ENCODE measurements at regions not wholly inside any gene's neighbourhood (a gene's known extent, or its start where the extent isn't known, plus 50 kb on each side); places are given as distances from the start of the nearest gene placed in this dataset.

DNA sequence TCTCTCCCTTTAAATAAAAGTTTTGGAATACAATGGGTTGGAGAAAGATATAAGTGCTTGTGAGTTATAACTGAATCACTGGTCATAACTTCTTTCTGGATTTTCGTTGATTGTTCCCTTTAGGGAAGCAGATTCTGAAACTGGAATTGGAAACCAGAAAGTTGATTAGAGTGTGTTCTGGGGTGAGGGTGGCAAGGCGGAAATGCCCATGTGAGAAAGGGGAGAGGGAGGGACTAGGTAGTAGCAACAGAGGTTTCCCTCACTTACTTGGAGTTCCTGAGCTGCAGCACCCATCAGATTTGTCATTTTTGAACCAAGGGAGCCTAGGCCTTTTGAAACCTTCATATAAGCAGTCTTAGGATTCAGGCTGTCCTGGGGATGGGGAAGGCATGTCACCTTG is 453.4 kb downstream of the KCNJ3 start:
- DNase-seq (ENCODE audit: low read depth): no peak

DNA sequence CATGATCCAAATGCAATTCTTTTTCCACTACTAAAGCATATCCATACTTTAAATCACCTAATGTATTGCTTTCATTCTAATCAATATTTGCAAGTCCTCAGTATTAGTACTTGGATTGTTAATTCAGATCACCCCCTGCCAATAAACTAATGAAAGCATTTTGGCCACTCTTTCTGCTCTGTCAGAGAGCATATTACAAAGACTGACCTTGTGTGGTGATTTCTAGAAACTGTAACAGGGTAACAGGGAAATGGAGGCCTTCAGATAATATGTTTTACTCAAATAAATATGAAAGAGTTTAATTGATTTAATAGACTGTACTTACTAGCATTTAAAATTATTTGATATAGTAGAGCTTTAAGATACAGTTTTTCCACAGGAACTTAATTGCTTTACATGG is 453.0 kb downstream of the KCNJ3 start:
- no peak for DNase-seq (ENCODE audit: low read depth)

DNA sequence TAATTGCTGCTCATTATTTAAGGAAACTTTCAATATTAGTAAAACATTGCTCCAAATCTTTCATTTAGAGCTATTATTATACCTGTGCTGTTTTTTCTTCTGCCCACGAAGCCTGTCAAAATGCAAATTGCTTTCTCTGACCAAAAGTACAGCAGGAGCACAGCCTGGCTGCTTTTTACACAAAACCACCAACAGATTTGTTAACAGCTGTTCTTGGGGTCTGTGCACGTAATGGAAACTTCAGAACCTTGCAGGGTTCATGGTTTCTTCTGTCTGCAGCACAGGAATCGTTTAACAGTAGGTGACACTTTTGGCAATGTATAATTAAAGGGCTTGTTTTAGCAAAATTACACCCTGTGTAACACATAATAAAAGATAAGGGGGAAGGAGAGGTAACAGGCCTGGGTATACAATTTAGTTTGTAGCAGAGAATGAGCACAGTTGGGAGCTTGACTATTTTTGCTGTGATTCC is 447.3 kb downstream of the KCNJ3 start:
- no peak for DNase-seq (ENCODE audit: low read depth)

DNA sequence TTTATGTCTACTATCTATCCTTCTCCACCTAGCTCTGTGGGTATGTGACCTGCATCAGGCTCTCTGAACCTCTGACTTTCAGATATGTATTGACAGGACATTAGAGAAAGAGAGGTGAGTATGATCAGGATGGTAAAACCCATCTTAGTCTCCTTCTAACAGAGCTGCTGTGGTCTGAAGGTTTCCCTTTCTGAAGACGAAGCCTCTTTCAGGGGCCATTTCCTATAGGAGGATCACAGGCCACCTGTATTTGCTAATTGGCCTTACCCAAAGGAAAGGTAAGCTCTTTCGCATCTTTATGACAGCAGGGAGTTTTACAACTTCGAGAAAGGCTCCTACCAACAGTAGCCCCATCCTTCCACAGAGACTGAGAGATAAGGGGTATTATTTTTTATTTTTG is 442.9 kb downstream of the KCNJ3 start:
- DNase-seq (ENCODE audit: low read depth): no peak

DNA sequence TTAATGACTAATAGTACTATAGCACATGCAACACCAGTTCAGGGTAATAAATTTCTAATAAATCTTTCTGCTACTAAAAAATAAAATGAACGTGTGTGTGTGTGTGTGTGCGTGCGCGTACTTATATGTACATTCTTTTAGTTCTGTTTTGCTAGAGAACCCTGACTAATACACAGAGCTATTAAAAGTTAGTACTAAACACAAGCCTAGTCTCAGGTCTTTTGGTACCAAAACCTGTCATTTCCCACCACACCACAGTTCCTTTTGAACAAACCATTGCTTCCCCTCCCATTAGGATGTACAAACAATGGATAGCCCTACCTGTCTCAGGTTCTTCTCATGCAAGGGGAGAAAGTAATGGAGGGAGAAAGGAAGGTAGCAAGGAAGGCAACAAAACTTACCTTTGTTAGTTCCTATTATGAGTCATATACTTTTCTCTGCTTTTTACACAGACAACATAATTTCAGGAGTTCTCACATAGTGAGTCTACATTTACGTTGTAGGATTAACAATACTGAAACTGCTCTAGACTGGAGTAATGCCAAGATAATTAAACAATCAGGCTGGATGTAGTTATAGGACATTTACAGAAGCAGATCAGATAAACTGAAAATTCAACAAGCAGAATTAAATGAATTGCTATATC is 427.2 kb downstream of the KCNJ3 start:
- no peak for DNase-seq (ENCODE audit: low read depth)

DNA sequence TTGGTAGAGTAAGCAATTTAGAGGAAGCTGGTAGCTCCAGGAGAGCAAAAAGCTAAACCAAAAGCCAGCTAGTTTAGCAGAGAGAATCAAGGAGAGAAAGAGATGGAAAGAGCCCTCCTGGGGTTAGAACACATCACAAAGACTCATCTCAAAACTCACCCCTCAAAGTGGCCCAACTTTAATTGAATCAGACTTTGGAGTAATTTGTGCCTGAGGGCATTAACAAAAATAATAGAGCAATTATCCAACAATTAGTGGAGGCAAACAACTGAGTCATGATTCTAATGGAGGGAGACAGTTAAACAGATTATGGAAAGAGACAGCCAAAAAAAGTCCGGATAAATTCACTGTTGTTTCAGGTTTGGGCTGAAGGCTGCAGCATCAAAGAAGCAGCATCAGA is 417.4 kb downstream of the KCNJ3 start:
- no peak for DNase-seq (ENCODE audit: low read depth)

DNA sequence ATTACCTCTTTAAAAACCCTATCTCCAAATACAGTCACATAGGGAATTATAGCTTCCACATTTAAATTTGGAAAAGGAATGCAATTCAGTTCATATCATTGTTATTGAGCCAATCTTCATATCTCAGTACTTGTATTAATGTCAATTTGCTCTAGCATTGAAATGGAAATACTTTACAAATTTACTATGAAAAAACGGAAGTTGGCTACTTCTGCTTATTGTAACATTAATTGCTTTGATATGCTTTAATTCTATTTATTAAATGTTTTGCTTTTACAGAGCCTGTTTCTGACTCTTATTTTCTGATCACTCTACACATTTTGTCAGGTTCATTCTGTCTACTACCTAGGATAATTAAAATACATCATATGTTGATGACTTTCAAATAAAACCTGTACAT is 412.6 kb downstream of the KCNJ3 start:
- no peak for DNase-seq (ENCODE audit: low read depth)

DNA sequence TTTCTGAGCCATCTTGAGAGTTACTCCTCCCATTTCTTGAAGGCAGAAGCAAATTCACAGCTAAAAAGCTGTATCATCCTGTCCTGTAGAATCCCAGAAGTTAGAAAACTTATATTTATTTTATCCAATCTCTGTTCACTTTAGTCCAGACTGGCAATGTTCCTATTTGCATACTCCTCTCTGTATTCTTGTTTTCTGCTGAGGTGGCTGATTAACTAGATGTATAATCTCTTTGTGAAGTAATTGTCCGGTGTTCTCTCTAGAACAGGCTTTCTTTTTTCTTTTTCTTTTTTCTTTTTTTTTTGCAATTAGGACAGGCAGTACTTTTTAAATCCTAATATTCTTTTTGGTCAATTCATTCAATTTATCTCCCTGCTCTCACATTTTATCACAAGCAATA is 411.0 kb downstream of the KCNJ3 start:
- DNase-seq (ENCODE audit: low read depth): no peak

DNA sequence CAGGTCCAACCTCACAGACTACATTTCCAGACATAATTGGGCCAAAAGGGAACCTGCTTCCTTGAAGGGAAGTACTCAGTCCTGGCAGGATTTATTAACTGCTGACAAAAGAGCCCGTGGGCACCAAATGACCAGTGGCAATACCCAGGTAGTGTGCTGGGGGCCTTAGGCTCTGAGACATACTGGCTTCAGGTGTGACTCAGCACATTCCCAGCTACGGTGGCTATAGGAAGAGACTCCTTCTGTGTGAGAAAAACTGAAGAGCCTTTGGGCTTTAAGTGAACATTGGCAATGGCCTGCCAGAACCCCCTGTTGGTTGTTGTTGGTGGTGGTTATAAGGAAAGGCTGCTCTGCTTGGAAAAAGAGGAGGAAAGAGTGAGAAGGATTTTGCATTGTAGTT is 401.8 kb downstream of the KCNJ3 start:
- DNase-seq (ENCODE audit: low read depth): no peak

DNA sequence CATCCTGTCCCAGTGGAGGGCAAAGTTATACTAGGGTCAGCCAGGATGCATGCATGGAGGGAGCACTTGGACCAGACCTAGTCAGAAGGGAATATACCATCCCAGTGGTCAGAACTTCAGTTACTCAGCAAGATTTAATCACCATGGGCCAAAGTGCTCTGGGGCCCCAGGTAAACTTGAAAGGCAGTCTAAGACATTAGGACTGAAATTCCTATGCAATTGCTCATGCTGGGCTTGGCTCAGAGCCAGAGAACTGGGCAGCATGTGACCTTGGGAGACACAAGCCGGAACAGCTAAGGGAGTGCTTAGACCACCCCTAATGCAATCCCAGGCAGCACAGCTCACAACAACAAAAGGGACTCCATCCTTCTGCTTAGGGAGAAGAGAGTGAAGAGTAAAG is 401.3 kb downstream of the KCNJ3 start:
- no peak for DNase-seq (ENCODE audit: low read depth)

DNA sequence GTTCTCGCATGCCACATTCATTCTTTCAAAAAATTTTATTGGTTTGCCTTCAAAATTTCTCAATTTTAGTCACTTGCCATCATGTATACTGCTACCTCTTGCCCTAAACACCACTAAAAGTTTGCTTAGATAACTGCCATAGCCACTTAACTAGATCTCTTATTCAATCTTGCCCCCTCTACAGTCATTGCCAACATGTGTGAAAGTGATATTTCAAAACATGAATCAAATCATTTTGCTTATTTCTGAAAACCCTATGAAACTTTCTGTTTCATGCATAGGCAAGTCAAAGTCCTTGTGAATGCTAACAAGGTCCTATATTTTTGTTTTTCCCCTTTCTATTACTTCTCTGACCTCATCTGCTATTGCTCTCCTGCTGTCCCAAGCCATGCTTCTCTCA is 397.1 kb downstream of the KCNJ3 start:
- no peak for DNase-seq (ENCODE audit: low read depth)

DNA sequence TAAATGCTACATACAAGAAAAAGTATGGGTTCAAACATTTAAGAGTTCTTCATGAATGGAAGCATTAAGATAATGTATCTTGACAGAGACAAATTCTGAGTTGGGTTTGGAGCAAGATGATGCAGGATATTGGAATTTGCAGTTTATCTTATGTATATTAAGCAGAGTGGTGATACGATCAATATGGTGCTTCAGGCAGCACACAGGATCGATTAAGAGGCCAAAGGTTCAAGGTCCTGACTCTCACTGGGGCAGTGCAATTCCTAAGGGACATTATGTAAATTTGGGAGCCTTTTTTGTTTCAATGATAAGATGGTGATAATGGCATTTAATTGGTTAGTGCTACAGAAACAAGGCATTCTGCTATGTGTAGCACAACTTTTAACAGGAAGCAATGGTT is 381.9 kb downstream of the KCNJ3 start:
- no peak for DNase-seq (ENCODE audit: low read depth)

DNA sequence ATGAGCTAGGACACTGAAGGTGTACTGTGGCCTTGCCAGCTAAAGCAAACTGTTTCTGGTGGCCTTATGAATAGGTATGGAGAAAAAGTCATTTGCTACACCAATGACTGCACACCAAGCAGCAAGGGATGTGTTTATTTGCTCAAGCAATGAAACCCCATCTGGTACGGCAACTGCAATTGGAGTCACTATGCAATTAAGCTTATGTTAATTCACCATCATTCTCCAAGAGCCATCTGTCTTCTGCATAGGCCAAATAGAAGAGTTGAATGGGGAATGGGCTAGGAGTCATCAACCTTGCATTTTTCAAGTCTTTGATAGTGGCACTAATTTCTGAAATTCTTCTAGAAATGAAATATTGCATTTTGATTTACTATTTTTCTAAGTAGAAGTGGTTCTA is 372.0 kb downstream of the KCNJ3 start:
- DNase-seq (ENCODE audit: low read depth): no peak

DNA sequence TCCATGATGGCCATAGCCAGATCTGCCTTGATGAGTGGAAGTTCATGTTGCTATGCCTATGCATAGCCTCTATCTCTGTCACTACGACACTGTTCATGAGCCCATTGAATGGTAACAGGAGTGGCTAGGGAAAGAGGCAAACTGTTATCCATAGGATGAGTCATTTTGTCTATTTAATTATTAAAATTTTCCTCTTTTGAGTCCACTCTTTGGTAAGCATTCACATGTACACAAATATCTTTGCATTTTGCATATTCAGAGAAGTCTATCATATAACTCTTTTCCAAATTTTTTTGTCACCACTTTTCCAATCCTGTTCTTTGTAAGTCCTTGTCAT is 364.4 kb downstream of the KCNJ3 start:
- no peak for DNase-seq (ENCODE audit: low read depth)

DNA sequence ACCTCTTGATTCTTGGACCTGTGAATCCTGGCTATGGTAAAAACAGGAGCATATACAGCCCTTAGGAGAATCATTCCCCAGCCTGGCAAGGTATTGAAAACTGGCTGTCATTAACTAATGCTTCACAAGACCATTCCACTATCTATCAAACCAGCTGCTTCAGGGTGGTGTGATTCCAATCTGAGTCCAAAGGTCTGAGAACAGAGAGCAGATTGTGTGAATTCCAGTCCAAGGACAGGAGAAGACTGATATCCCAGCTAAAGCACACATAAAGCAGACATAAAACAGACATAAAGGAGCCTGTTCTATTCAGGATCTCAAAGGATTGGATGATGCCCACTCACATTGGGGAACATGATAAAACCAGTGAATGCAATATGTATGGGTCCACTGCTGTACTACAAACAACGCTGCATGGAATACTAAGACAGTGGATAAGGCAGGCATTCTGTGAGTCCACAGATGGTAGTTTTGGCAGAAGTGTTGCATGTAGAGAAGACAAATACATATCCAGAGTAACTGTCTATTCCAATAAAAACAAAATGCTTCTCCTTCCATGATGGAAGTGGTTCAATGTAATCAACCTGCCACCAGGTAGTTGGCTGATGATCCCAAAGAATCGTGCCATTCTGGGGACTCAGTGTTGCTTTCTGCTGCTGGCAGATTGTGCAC is 363.9 kb downstream of the KCNJ3 start:
- DNase-seq (ENCODE audit: low read depth): no peak

DNA sequence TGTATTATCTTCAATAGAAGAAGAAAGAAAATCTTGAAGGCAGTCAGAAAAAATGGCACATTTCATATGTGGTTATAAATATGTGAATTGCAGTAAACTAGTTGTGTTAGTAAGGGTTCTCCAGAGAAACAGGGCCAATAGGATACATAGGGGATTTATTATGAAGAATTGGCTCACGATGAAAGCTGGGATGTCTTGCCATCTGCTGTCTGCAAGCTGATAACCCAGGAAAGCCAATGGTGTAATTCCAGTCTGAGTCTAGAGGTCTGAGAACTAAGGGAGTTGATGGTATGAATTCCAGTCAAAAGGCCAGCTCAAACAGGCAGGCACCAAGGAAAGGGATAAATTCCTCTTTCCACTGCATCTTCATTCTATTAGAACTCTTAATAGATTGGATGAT is 362.4 kb downstream of the KCNJ3 start:
- no peak for DNase-seq (ENCODE audit: low read depth)

DNA sequence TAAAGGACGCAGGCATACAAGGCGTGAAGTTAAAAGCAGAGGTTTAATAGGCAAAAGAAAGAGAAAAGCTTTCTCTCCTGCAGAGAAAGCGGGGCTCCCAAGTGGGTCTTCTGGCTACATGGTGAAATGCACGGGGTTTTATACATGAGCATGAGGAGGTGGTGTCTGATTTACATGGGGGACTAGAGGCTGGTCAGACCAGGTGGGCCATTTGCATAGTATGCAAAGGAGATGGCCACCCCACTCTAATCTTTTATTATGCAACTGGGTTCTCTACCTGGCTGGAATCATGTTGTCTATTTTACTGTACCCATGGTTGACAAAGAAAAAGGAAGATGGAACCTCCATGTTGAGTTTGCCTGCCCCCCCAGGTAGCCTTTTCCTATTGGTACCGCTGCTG is 356.2 kb downstream of the KCNJ3 start:
- DNase-seq (ENCODE audit: low read depth): no peak

DNA sequence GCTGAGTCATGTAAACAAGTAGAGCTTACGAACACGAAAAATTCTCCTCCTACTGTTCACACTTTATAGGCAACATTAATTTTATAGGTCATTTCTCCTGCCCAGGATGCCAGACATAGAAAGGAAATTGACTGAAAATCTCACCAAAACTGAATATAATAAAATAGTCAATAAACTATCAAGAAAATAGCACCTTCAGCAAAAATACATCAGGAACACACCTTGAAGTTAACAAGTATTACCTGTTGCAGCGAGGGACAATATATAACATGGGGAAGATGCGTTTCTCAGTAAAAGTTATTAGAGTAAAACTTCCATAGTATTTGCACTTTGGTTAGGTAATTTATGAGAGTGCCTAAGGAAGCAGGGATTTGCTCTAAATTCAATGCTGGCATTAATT is 344.6 kb downstream of the KCNJ3 start:
- no peak for DNase-seq (ENCODE audit: low read depth)

DNA sequence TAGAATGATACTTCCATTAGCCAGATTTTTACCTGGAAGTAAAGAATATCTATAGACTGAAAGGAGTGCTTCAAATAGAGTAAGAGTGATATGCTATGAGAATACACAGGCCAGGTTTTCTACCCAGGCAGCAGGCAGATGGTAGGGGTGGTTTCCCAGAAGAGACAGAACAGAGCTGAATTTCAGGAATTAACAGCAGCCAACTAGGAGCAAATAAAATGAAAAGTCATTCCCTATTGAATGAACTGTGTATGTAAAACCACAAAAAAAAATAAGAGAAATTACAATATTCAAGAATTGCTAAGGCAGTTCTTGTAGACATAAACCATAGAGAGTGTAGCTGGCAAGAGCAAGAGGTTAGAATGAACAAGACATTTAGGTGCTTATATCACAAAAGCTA is 336.8 kb downstream of the KCNJ3 start:
- DNase-seq (ENCODE audit: low read depth): no peak

DNA sequence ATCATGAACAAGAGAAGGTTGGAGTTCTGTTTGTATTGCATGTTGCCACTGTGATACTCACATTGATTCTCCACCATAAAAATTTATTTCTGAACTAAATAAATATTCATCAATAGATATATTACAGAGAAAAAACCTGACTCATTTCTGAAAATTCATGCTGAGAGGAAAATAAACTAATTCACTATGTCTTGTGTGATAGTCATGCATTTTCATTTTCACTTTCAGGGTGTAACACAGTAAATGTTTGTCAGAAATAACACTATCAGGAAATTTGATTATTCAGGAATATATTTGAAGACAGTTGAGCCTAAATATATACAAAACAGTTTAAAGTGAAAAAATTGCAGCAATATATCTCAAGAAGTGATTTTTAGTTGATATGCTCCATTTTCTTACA is 335.2 kb downstream of the KCNJ3 start:
- DNase-seq (ENCODE audit: low read depth): no peak

DNA sequence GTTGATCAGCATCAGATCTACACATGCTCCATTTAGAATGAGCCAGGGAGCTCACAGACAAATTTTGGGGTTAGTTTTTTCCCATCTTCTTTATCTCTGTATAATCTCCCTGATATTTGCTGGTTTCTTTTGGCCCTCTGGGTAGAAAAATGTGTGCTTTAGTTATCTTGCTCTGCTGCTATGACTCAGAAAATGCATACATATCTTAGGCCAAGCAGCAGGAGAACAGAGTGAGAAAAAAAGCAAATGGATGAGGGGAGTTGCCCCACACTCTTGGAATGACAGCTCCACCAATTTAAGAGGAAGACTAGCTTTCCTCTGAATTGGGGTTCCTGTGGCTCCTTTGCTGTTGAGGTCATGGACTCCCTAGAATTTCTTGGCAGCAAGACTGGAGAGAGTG is 331.8 kb downstream of the KCNJ3 start:
- DNase-seq (ENCODE audit: low read depth): no peak

DNA sequence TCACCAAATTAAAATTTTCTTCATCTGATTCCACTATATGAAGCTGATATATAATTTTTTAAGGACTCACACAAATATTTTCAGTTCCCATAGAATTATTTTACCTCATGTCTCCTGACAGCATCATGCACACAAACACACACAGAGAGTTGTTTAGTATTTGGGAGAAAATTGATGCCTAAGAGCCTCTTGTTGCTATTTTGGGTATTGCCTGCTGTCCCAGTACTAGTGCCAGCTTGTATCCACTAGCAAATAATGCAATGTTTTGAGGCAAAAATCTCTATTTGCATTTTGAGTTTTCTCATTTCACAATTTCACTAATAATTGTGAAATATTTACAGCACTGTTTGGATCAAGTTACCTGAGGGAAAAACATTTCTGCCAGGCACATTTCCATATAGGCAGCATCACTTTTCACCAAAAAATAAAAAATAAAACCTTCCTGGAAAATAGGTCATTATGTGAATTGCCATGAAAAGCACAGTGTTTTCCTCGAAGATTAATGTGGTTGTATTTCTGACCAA is 328.2 kb downstream of the KCNJ3 start:
- no peak for DNase-seq (ENCODE audit: low read depth)

DNA sequence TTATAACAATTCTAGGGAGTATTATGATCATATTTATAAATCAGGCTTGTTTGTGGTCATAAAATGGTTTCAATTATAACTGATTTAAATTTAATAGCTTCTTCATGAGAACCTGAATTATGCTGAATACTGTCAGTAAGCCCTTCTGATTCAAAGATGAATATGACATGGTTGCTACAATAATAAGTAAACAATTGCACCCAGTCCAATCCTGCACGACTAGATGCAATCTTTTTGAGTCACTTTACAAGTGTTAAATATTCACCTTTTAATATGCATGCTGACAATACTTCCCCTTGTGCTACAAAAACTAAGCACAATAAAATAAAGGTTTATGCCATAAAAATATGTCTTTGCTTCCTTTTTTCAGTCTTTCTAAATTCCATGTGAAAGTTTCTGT is 325.2 kb downstream of the KCNJ3 start:
- no peak for DNase-seq (ENCODE audit: low read depth)

DNA sequence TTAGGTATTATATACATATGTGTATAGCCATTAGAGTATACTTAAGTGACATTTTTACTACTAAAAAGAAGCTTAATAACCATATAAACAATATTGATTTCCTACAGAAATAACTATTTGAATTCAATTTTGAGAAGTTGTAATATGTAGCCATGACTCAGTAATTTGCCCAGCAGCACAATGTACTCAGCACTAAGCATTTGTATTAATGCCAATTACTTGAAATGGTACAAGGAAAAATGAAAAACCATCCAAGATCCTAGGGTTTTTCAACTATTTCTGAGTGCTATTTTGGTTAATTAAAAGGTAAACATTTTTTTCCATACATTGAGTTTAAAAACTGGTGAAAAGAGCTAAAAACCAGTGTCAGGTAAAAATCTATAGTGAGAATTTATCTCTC is 324.0 kb downstream of the KCNJ3 start:
- no peak for DNase-seq (ENCODE audit: low read depth)
